HG03045 (cell line): ENCODE measurements at regions not wholly inside any gene's neighbourhood (a gene's known extent, or its start where the extent isn't known, plus 50 kb on each side); places are given as distances from the start of the nearest gene placed in this dataset.
"Not testable (repeated sequence)": the region's sequence is repeated elsewhere in the genome, so short reads cannot be mapped to it uniquely, and the experiment has no call there.

Source experiments
- ATAC-seq: cut with Tn5 transposase; IDR thresholded peaks from one replicate; pipeline ENCODE4 v1.9.1; 2021; ENCODE audit warnings: mild to moderate bottlenecking, moderate library complexity; ENCODE audit not compliant: unreplicated experiment

GRCh38 chr2:116917196-116917595 lies 897.3 kb upstream of the DDX18 start:
- no peak for ATAC-seq

GRCh38 chr2:116918574-116918973 lies 895.9 kb upstream of the DDX18 start:
- ATAC-seq = no peak

- ATAC-seq = no peak
Measured at GRCh38 chr2:116922414-116922813, 892.1 kb upstream of the DDX18 start.

GRCh38 chr2:116924509-116924908 lies 890.0 kb upstream of the DDX18 start:
- no peak for ATAC-seq

GRCh38 chr2:116935097-116935814 lies 879.2 kb upstream of the DDX18 start:
- ATAC-seq = no peak

GRCh38 chr2:116948258-116948657 lies 866.2 kb upstream of the DDX18 start:
- ATAC-seq = no peak

GRCh38 chr2:116949249-116949648 lies 865.2 kb upstream of the DDX18 start:
- ATAC-seq = no peak

- no peak for ATAC-seq
Measured at GRCh38 chr2:116952254-116952653, 862.2 kb upstream of the DDX18 start.

- ATAC-seq = no peak
Measured at GRCh38 chr2:116955646-116956045, 858.8 kb upstream of the DDX18 start.

- ATAC-seq = no peak
Measured at GRCh38 chr2:116975608-116976007, 838.9 kb upstream of the DDX18 start.

GRCh38 chr2:116979916-116980764 lies 834.4 kb upstream of the DDX18 start:
- ATAC-seq = no peak

- no peak for ATAC-seq
Measured at GRCh38 chr2:116987447-116987846, 827.0 kb upstream of the DDX18 start.

GRCh38 chr2:116988303-116988702 lies 826.2 kb upstream of the DDX18 start:
- ATAC-seq = no peak

- no peak for ATAC-seq
Measured at GRCh38 chr2:117019357-117019756, 795.1 kb upstream of the DDX18 start.

GRCh38 chr2:117027646-117028045 lies 786.8 kb upstream of the DDX18 start:
- no peak for ATAC-seq

GRCh38 chr2:117028708-117029107 lies 785.8 kb upstream of the DDX18 start:
- ATAC-seq = not testable (repeated sequence)

- no peak for ATAC-seq
Measured at GRCh38 chr2:117055499-117056375, 758.8 kb upstream of the DDX18 start.

GRCh38 chr2:117056376-117056748 lies 758.1 kb upstream of the DDX18 start:
- no peak for ATAC-seq

- no peak for ATAC-seq
Measured at GRCh38 chr2:117057016-117057415, 757.5 kb upstream of the DDX18 start.

GRCh38 chr2:117058366-117058765 lies 756.1 kb upstream of the DDX18 start:
- ATAC-seq = no peak

GRCh38 chr2:117064021-117064420 lies 750.5 kb upstream of the DDX18 start:
- ATAC-seq = no peak
